ENCODE measurements at regions not wholly inside any gene's neighbourhood (a gene's known extent, or its start where the extent isn't known, plus 50 kb on each side); places are given as distances from the start of the nearest gene placed in this dataset.

GRCh38 chr3:18771931-18772330, 346.8 kb upstream of the SATB1 start:
- Histone ChIP-seq H3K36me3 (no peaks in the 10 kb centered on the region), H3K4me3 (no peak overlapping the region), H3K4me1 (no peaks in the 10 kb centered on the region), H3K27me3 (no peaks in the 10 kb centered on the region), H3K9me3 (no peaks in the 10 kb centered on the region), H3K27ac (no peak overlapping the region)
- 88% methylated on average over 1 of the region's 1 CpG for WGBS
- no peak for DNase-seq (ENCODE audit: low spot score in 2 of 2)
- TF ChIP-seq EP300 (IDR thresholded peaks at IDR 0.05) (no peak), POLR2AphosphoS5 (IDR thresholded peaks at IDR 0.05) (no peak), POLR2A (IDR thresholded peaks at IDR 0.05) (no peak), CTCF (IDR thresholded peaks at IDR 0.05) (no peak)

- Histone ChIP-seq H3K27ac (no peak overlapping the region), H3K4me3 (no peak overlapping the region), H3K4me1 (no peaks in the 10 kb centered on the region), H3K36me3 (no peaks in the 10 kb centered on the region), H3K27me3 (no peaks in the 10 kb centered on the region), H3K9me3 (no peaks in the 10 kb centered on the region)
- DNase-seq (ENCODE audit: low spot score in 2 of 2): no peak
- WGBS: 93% methylated on average over 2 of the region's 2 CpGs
- TF ChIP-seq EP300 (IDR thresholded peaks at IDR 0.05) (no peak), POLR2A (IDR thresholded peaks at IDR 0.05) (no peak)
These were observed 345.7 kb upstream of the SATB1 start for GRCh38 chr3:18770800-18771199.

- H3K9me3 ChIP-seq: no peaks in the 10 kb centered on the region
- H3K4me1 ChIP-seq: no peaks in the 10 kb centered on the region
- 77% methylated on average over 6 of the region's 6 CpGs for WGBS
- no peaks in the 10 kb centered on the region for H3K27me3 ChIP-seq
- DNase-seq (ENCODE audit: low spot score in 2 of 2): no peak
- H3K36me3 ChIP-seq: no peaks in the 10 kb centered on the region
- H3K27ac ChIP-seq: no peak overlapping the region
- H3K4me3 ChIP-seq: no peak overlapping the region
- TF ChIP-seq CTCF (IDR thresholded peaks at IDR 0.05) (no peak), POLR2A (IDR thresholded peaks at IDR 0.05) (no peak), EP300 (IDR thresholded peaks at IDR 0.05) (no peak), POLR2AphosphoS5 (IDR thresholded peaks at IDR 0.05) (no peak)
These were observed 342.7 kb upstream of the SATB1 start for GRCh38 chr3:18767756-18768303.

GRCh38 chr3:18766974-18767373, 341.8 kb upstream of the SATB1 start:
- Histone ChIP-seq H3K36me3 (no peaks in the 10 kb centered on the region), H3K4me1 (no peaks in the 10 kb centered on the region), H3K27ac (no peak overlapping the region), H3K27me3 (no peaks in the 10 kb centered on the region), H3K4me3 (no peak overlapping the region), H3K9me3 (no peaks in the 10 kb centered on the region)
- DNase-seq (ENCODE audit: low spot score in 2 of 2): no peak
- TF ChIP-seq EP300 (IDR thresholded peaks at IDR 0.05) (no peak), POLR2AphosphoS5 (IDR thresholded peaks at IDR 0.05) (no peak), POLR2A (IDR thresholded peaks at IDR 0.05) (no peak)
- WGBS: 64% methylated on average over 2 of the region's 2 CpGs

- WGBS: 95% methylated on average over 1 of the region's 1 CpG
- no peaks in the 10 kb centered on the region for H3K4me1 ChIP-seq
- H3K4me3 ChIP-seq: no peak overlapping the region
- H3K27me3 ChIP-seq: no peaks in the 10 kb centered on the region
- no peak for DNase-seq (ENCODE audit: low spot score in 2 of 2)
- TF ChIP-seq EP300 (IDR thresholded peaks at IDR 0.05): no peak
- TF ChIP-seq POLR2AphosphoS5 (IDR thresholded peaks at IDR 0.05): no peak
- TF ChIP-seq POLR2A (IDR thresholded peaks at IDR 0.05): no peak
- no peak for TF ChIP-seq CTCF (IDR thresholded peaks at IDR 0.05)
- no peaks in the 10 kb centered on the region for H3K36me3 ChIP-seq
- H3K27ac ChIP-seq: no peak overlapping the region
- no peaks in the 10 kb centered on the region for H3K9me3 ChIP-seq
These were observed 340.5 kb upstream of the SATB1 start for GRCh38 chr3:18765662-18766061.

- H3K27ac ChIP-seq: no peak overlapping the region
- no peak for DNase-seq (ENCODE audit: low spot score in 2 of 2)
- no peak overlapping the region for H3K4me3 ChIP-seq
- no peaks in the 10 kb centered on the region for H3K4me1 ChIP-seq
- 68% methylated on average over 5 of the region's 5 CpGs for WGBS
- no peaks in the 10 kb centered on the region for H3K36me3 ChIP-seq
- no peak for TF ChIP-seq CTCF (IDR thresholded peaks at IDR 0.05)
- no peak for TF ChIP-seq EP300 (IDR thresholded peaks at IDR 0.05)
- TF ChIP-seq POLR2A (IDR thresholded peaks at IDR 0.05): no peak
- TF ChIP-seq POLR2AphosphoS5 (IDR thresholded peaks at IDR 0.05): no peak
- no peaks in the 10 kb centered on the region for H3K9me3 ChIP-seq
- no peaks in the 10 kb centered on the region for H3K27me3 ChIP-seq
These were observed 340.0 kb upstream of the SATB1 start for GRCh38 chr3:18765161-18765560.

Measured in suprapubic skin (tissue), 4 donors.